Right lobe of liver (tissue), 6 donors: ENCODE measurements at regions not wholly inside any gene's neighbourhood (a gene's known extent, or its start where the extent isn't known, plus 50 kb on each side); places are given as distances from the start of the nearest gene placed in this dataset.

ENCODE experiments used
- ATAC-seq, 4 donors: fragments of 200-7000 bp; cut with Tn5 transposase; one replicate each; pipeline ENCODE4 v1.9.1; 2020; ENCODE audit warnings: mild to moderate bottlenecking in 4 of 4, moderate library complexity in 4 of 4
- DNase-seq, 3 donors: peaks; one replicate each; pipeline ENCODE4 v3.0.0-alpha.2; 2020
- H3K27ac ChIP-seq, 3 donors: fragments of 200-600 bp; one replicate each; pipeline ENCODE4 v1.8.0; 2022
- H3K27me3 ChIP-seq, 2 donors: fragments of 200-600 bp; one replicate each; pipeline ENCODE4 v1.8.0; 2022
- H3K36me3 ChIP-seq, 4 donors: fragments of 200-600 bp; sonication (generic) in 1 of 4; one replicate each; pipeline versions ENCODE4 v1.5.1 to v1.8.0; 2017 to 2022; ENCODE audit warnings: control low read depth in 1 of 4
- H3K4me1 ChIP-seq, 4 donors: fragments of 200-600 bp; sonication (generic) in 1 of 4; one replicate each; pipeline versions ENCODE4 v1.5.1 to v1.8.0; 2017 to 2022; ENCODE audit warnings: control low read depth in 1 of 4
- H3K4me3 ChIP-seq, 3 donors: fragments of 200-600 bp; one replicate each; pipeline ENCODE4 v1.8.0; 2022
- H3K9me3 ChIP-seq, 4 donors: fragments of 200-600 bp; sonication (generic) in 1 of 4; one replicate each; pipeline versions ENCODE4 v1.5.1 to v1.8.0; 2017 to 2022; ENCODE audit warnings: control low read depth in 1 of 4
- POLR2A ChIP-seq: fragments of 450-650 bp; IDR thresholded peaks from one replicate; pipeline ENCODE4 v1.6.1; 2017; ENCODE audit warnings: antibody characterized with exemption, mild to moderate bottlenecking
- WGBS: methylation state at CpG from one replicate; pipeline ENCODE4 v1.1.6; 2018; ENCODE audit warnings: low coverage, low lambda C conversion rate; ENCODE audit not compliant: insufficient coverage; ENCODE audit errors: missing lambda C conversion rate; 5-methylcytosine and 5-hydroxymethylcytosine counted together
- intact Hi-C, 2 donors: fragments of 100-400 bp; cut with DNase I; formaldehyde crosslinking; loops; one replicate each; pipeline versions ENCODE4 v1.11.2 to v1.14.1; 2022
- TF ChIP-seq, protein P1 (sequence below), 4 donors: fragments of 200-600 bp in 3 of 4; fragments of 450-650 bp in 1 of 4; IDR thresholded peaks; one replicate each; pipeline versions ENCODE4 v1.5.1 to v1.8.0; 2016 to 2022; ENCODE audit warnings: antibody characterized with exemption in 4 of 4, mild to moderate bottlenecking in 2 of 4
- donor health status: DM: no; HTN: yes; CAD: no.
- donor health status: DM: no; HTN: no; CAD: no.
- donor health status: DM: no; HTN: no; CAD: no.
- donor health status: DM: no; HTN: yes; CAD: no.
- donor health status: DM: no; HTN: yes; CAD: no.

DNA sequence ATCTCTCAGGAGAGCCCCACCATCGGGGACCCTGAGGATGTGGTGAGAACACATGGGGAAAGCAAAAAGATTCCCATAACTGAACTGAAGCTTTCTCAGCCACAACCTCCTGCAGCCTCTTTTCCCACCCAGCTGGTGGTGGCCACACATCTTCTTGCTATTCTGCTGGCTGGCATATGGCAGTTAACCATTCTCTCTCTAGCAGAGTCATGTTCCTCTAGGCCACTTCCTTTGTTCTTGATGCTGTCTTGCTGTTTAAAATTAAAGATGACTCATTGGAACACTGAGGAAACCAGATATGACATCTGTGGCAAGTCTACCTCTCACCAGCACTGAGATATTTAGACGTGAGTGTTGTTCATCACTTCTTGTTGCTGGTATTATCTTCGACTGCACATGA lies 180.3 kb upstream of the ROBO2 start:
- 61% methylated on average over 3 of the region's 3 CpGs for WGBS
- DNase-seq (no peak), ATAC-seq (no peak)
- TF ChIP-seq POLR2A = no peak
- TF ChIP-seq, protein P1, sequence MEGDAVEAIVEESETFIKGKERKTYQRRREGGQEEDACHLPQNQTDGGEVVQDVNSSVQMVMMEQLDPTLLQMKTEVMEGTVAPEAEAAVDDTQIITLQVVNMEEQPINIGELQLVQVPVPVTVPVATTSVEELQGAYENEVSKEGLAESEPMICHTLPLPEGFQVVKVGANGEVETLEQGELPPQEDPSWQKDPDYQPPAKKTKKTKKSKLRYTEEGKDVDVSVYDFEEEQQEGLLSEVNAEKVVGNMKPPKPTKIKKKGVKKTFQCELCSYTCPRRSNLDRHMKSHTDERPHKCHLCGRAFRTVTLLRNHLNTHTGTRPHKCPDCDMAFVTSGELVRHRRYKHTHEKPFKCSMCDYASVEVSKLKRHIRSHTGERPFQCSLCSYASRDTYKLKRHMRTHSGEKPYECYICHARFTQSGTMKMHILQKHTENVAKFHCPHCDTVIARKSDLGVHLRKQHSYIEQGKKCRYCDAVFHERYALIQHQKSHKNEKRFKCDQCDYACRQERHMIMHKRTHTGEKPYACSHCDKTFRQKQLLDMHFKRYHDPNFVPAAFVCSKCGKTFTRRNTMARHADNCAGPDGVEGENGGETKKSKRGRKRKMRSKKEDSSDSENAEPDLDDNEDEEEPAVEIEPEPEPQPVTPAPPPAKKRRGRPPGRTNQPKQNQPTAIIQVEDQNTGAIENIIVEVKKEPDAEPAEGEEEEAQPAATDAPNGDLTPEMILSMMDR (IDR thresholded peaks at IDR 0.05) = no peak
- Histone ChIP-seq H3K27ac (no peak overlapping the region), H3K4me3 (no peak overlapping the region), H3K36me3 (no peaks in the 10 kb centered on the region), H3K9me3 (no peaks in the 10 kb centered on the region), H3K4me1 (no peaks in the 10 kb centered on the region), H3K27me3 (no peaks in the 10 kb centered on the region)
- intact Hi-C loops = no loop called here

GRCh38 chr3:76864355-76864754 lies 175.5 kb upstream of the ROBO2 start:
- no peaks in the 10 kb centered on the region for H3K4me1 ChIP-seq
- DNase-seq (no peak), ATAC-seq (no peak)
- 82% methylated on average over 4 of the region's 4 CpGs for WGBS
- H3K36me3 ChIP-seq = no peaks in the 10 kb centered on the region
- TF ChIP-seq, protein P1 (IDR thresholded peaks at IDR 0.05) = no peak
- no peak for TF ChIP-seq POLR2A
- no peak overlapping the region for H3K4me3 ChIP-seq
- no peaks in the 10 kb centered on the region for H3K9me3 ChIP-seq
- intact Hi-C loops = no loop called here
- no peaks in the 10 kb centered on the region for H3K27me3 ChIP-seq
- H3K27ac ChIP-seq = no peak overlapping the region

DNA sequence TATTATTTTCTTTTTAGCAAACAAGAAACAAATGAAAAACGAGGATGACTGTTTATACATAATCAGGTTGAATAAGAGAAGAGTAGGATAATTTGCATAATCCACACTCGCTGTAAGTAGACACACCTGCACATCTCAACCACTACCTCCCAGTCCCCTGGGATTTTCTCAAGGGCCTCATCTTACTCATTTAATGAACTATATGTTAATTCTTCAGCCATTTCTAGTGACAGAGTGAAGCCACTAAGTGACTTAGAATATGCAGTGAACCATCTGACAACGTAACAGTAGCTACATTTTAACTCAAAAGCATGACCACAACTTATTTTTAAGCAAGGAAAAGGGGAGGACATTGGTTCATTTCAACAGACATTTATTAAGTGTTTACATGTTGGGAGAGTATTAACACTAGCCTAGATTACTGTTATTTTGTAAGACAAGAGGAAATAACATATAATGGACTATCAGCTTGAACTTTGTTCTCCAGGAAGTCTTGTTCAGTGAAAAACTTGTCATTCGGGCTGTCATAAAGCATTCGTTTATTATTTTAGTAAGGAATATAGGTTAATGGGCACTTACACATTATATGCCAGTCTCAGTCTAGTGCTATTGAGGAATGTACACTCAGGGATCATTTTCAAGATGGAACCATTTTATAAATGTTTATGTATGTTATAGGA lies 173.0 kb upstream of the ROBO2 start:
- Histone ChIP-seq H3K36me3 (no peaks in the 10 kb centered on the region), H3K27ac (no peak overlapping the region), H3K27me3 (no peaks in the 10 kb centered on the region), H3K4me3 (no peak overlapping the region), H3K4me1 (peaks cover 0 to 11% (median 0%) of the 10 kb centered on the region in 4 donors), H3K9me3 (no peaks in the 10 kb centered on the region)
- ATAC-seq = no peak
- DNase-seq = no peak
- TF ChIP-seq POLR2A = no peak
- TF ChIP-seq, protein P1 (IDR thresholded peaks at IDR 0.05) = no peak
- intact Hi-C loops = no loop called here
- WGBS = 62% methylated on average over 5 of the region's 5 CpGs

GRCh38 chr3:76869726-76870384 lies 170.0 kb upstream of the ROBO2 start:
- DNase-seq (no peak), ATAC-seq (peak; percentile 76 to 84 (median 78))
- TF ChIP-seq, protein P1 (IDR thresholded peaks at IDR 0.05) = peak in 1 of 4 donors; percentile 3
- TF ChIP-seq POLR2A = no peak
- H3K4me1 ChIP-seq = peaks cover 0 to 31% (median 5%) of the 10 kb centered on the region in 4 donors
- intact Hi-C loops = no loop called here
- no peaks in the 10 kb centered on the region for H3K27me3 ChIP-seq
- H3K9me3 ChIP-seq = no peaks in the 10 kb centered on the region
- no peak overlapping the region for H3K4me3 ChIP-seq
- H3K36me3 ChIP-seq = no peaks in the 10 kb centered on the region
- peak overlapping the region in 2 of 3 donors; percentile 18 to 52 for H3K27ac ChIP-seq
- 62% methylated on average over 3 of the region's 3 CpGs for WGBS
